ENCODE measurements at regions not wholly inside any gene's neighbourhood (a gene's known extent, or its start where the extent isn't known, plus 50 kb on each side); places are given as distances from the start of the nearest gene placed in this dataset.

GRCh38 chr3:193911784-193912340 is 224.1 kb upstream of the HES1 start:
- TF ChIP-seq, protein P1, sequence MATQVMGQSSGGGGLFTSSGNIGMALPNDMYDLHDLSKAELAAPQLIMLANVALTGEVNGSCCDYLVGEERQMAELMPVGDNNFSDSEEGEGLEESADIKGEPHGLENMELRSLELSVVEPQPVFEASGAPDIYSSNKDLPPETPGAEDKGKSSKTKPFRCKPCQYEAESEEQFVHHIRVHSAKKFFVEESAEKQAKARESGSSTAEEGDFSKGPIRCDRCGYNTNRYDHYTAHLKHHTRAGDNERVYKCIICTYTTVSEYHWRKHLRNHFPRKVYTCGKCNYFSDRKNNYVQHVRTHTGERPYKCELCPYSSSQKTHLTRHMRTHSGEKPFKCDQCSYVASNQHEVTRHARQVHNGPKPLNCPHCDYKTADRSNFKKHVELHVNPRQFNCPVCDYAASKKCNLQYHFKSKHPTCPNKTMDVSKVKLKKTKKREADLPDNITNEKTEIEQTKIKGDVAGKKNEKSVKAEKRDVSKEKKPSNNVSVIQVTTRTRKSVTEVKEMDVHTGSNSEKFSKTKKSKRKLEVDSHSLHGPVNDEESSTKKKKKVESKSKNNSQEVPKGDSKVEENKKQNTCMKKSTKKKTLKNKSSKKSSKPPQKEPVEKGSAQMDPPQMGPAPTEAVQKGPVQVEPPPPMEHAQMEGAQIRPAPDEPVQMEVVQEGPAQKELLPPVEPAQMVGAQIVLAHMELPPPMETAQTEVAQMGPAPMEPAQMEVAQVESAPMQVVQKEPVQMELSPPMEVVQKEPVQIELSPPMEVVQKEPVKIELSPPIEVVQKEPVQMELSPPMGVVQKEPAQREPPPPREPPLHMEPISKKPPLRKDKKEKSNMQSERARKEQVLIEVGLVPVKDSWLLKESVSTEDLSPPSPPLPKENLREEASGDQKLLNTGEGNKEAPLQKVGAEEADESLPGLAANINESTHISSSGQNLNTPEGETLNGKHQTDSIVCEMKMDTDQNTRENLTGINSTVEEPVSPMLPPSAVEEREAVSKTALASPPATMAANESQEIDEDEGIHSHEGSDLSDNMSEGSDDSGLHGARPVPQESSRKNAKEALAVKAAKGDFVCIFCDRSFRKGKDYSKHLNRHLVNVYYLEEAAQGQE (IDR thresholded peaks at IDR 0.05; ENCODE audit: borderline replicate concordance): no peak
- TF ChIP-seq EZH2 (IDR thresholded peaks at IDR 0.05; ENCODE audit: borderline replicate concordance, insufficient read depth, low read length, poor library complexity, severe bottlenecking) (no peak), SMC3 (conservative IDR thresholded peaks at IDR 0.05; ENCODE audit: poor library complexity) (no peak), POLR2AphosphoS5 (IDR thresholded peaks at IDR 0.05) (no peak), RAD21 (conservative IDR thresholded peaks at IDR 0.05) (no peak), CTCF (IDR thresholded peaks at IDR 0.05; ENCODE audit: poor library complexity, severe bottlenecking) (no peak), TAF1 (IDR thresholded peaks at IDR 0.05; ENCODE audit: low read depth) (no peak), EP300 (conservative IDR thresholded peaks at IDR 0.05; ENCODE audit: poor library complexity, severe bottlenecking) (no peak), MXI1 (conservative IDR thresholded peaks at IDR 0.05; ENCODE audit: poor library complexity, severe bottlenecking) (no peak)
- Histone ChIP-seq H2AFZ (ENCODE audit: low read depth, low read length) (no peak overlapping the region), H3K4me2 (ENCODE audit: low read length) (no peak overlapping the region)

GRCh38 chr3:193912621-193913178 is 223.2 kb upstream of the HES1 start:
- H4K20me1 ChIP-seq (ENCODE audit: insufficient read depth): no peaks in the 10 kb centered on the region
- H3K9ac ChIP-seq (ENCODE audit: low read length): no peak overlapping the region
- H3K79me2 ChIP-seq (replicated peaks; ENCODE audit: insufficient read depth, low read length): no peaks in the 10 kb centered on the region
- H3K27me3 ChIP-seq (ENCODE audit: insufficient read depth, low read depth, low read length): no peaks in the 10 kb centered on the region
- H3K4me2 ChIP-seq (ENCODE audit: low read length): no peak overlapping the region
- no peak overlapping the region for H3K4me3 ChIP-seq (ENCODE audit: low read length)
- TF ChIP-seq, protein P1 (IDR thresholded peaks at IDR 0.05; ENCODE audit: borderline replicate concordance): no peak
- no peak for TF ChIP-seq EP300 (conservative IDR thresholded peaks at IDR 0.05; ENCODE audit: poor library complexity, severe bottlenecking)
- no peaks in the 10 kb centered on the region for H3K9me2 ChIP-seq (ENCODE audit: insufficient read depth, low read length)
- no peak overlapping the region for H2AFZ ChIP-seq (ENCODE audit: low read depth, low read length)
- H3K27ac ChIP-seq (ENCODE audit: low read length): no peak overlapping the region
- H3K36me3 ChIP-seq (ENCODE audit: insufficient read depth, low read length): no peaks in the 10 kb centered on the region
- H3K9me3 ChIP-seq (ENCODE audit: low read length): no peaks in the 10 kb centered on the region
- no peaks in the 10 kb centered on the region for H3F3A ChIP-seq (ENCODE audit: insufficient read depth, low read length, poor library complexity, severe bottlenecking)

More at GRCh38 chr3:193911784-193912340, 224.1 kb upstream of the HES1 start:
- H3K9me3 ChIP-seq (ENCODE audit: low read length): no peaks in the 10 kb centered on the region
- no peaks in the 10 kb centered on the region for H3F3A ChIP-seq (ENCODE audit: insufficient read depth, low read length, poor library complexity, severe bottlenecking)
- H3K27ac ChIP-seq (ENCODE audit: low read length): no peak overlapping the region
- no peaks in the 10 kb centered on the region for H3K36me3 ChIP-seq (ENCODE audit: insufficient read depth, low read length)
- H3K4me3 ChIP-seq (ENCODE audit: low read length): no peak overlapping the region
- H3K27me3 ChIP-seq (ENCODE audit: insufficient read depth, low read depth, low read length): no peaks in the 10 kb centered on the region
- H3K9ac ChIP-seq (ENCODE audit: low read length): no peak overlapping the region
- no peaks in the 10 kb centered on the region for H4K20me1 ChIP-seq (ENCODE audit: insufficient read depth)
- H3K79me2 ChIP-seq (replicated peaks; ENCODE audit: insufficient read depth, low read length): no peaks in the 10 kb centered on the region
- no peaks in the 10 kb centered on the region for H3K9me2 ChIP-seq (ENCODE audit: insufficient read depth, low read length)

Measured in neural cell (in vitro differentiated cells).